Astrocyte of the spinal cord (primary cell): ENCODE measurements at regions not wholly inside any gene's neighbourhood (a gene's known extent, or its start where the extent isn't known, plus 50 kb on each side); places are given as distances from the start of the nearest gene placed in this dataset.
A peak's percentile ranks its signal among the peaks of the same experiment; 100 is the strongest.

Experiments used
- DNase-seq: peaks from one replicate; pipeline ENCODE4 v3.0.0; 2011; ENCODE audit warnings: low read depth, low spot score
- H3K4me3 ChIP-seq: 2 replicates; pipeline ENCODE4 v1.5.1; 2011; ENCODE audit warnings: low read depth, mild to moderate bottlenecking, low read length, moderate library complexity
- in situ Hi-C: cut with HindIII; loops from 2 replicates; pipeline ENCODE4 v1.10.0; 2017; ENCODE audit warnings: low sequenced_read_pairs
- TF ChIP-seq, protein P1 (sequence below): IDR thresholded peaks from 2 replicates; pipeline ENCODE4 v1.5.1; 2012; ENCODE audit warnings: low read depth, mild to moderate bottlenecking, low read length, inconsistent platforms

- no peak overlapping the region for H3K4me3 ChIP-seq
- in situ Hi-C loops, result no loop called here
- TF ChIP-seq, protein P1, sequence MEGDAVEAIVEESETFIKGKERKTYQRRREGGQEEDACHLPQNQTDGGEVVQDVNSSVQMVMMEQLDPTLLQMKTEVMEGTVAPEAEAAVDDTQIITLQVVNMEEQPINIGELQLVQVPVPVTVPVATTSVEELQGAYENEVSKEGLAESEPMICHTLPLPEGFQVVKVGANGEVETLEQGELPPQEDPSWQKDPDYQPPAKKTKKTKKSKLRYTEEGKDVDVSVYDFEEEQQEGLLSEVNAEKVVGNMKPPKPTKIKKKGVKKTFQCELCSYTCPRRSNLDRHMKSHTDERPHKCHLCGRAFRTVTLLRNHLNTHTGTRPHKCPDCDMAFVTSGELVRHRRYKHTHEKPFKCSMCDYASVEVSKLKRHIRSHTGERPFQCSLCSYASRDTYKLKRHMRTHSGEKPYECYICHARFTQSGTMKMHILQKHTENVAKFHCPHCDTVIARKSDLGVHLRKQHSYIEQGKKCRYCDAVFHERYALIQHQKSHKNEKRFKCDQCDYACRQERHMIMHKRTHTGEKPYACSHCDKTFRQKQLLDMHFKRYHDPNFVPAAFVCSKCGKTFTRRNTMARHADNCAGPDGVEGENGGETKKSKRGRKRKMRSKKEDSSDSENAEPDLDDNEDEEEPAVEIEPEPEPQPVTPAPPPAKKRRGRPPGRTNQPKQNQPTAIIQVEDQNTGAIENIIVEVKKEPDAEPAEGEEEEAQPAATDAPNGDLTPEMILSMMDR, result no peak
- no peak for DNase-seq
These were observed 194.7 kb upstream of the RREB1 start for GRCh38 chr6:6912817-6913744.

- H3K4me3 ChIP-seq, result no peak overlapping the region
- in situ Hi-C loops, result no loop called here
- TF ChIP-seq, protein P1, result no peak
- peak; percentile 9 for DNase-seq
These were observed 192.5 kb upstream of the RREB1 start for GRCh38 chr6:6915219-6915618.

DNA sequence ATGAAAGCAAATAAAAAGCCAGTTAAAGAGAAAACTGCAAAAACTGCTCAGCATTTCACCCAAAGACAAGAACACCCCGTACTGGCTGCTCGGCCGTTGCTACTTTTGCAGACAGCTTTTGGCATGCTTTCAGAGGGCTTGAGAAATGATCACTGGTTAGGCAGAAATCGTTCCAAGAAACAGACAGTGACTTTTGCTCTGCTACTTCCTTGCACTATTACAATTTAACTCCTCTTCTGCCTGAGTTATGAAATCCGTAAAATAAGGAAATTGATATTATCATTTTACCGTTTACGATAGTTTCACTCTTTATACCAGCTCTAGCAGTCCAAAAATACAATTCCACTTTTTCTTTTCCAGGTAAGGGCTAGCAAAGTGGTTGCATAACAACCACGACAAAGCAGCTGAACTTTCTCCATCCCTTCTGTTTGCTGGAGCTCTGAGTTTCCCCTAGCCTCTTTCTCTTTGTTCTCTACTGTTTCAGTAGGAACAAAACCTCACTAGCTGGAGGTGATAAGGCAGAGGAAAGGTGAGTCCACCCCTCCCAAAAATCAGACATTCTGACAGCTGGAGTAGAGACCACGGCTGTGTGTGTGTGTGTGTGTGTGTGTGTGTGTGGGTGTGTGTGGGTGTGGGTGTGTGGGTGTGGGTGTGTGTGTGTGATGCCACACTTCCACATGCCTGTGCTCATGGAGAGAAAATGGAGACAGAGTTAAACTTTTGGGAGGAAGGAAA is 191.8 kb upstream of the RREB1 start:
- TF ChIP-seq, protein P1, result no peak
- DNase-seq, result peak; percentile 41
- H3K4me3 ChIP-seq, result no peak overlapping the region
- in situ Hi-C loops, result no loop called here

DNA sequence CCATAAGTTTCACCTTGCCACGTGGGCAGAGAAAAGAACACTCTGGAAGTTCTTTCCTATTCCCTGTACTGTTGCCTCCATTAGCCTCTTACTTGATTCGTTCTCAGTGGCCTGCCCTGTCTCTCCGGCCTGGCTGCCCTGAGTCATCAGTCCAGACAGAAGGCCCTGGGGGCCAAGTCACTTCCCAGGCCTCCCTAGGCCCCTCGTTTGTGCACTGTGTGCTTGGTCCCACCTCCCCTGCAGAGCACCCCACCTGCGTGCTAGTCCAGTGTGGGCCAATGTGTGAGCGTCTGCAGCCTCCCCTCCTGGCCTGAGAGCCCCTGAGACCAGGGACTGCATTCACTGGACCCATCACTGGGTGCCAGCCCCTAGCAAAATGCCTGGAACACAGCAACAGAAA is 191.2 kb upstream of the RREB1 start:
- H3K4me3 ChIP-seq, result no peak overlapping the region
- no peak for DNase-seq
- TF ChIP-seq, protein P1, result no peak
- in situ Hi-C loops, result no loop called here

DNA sequence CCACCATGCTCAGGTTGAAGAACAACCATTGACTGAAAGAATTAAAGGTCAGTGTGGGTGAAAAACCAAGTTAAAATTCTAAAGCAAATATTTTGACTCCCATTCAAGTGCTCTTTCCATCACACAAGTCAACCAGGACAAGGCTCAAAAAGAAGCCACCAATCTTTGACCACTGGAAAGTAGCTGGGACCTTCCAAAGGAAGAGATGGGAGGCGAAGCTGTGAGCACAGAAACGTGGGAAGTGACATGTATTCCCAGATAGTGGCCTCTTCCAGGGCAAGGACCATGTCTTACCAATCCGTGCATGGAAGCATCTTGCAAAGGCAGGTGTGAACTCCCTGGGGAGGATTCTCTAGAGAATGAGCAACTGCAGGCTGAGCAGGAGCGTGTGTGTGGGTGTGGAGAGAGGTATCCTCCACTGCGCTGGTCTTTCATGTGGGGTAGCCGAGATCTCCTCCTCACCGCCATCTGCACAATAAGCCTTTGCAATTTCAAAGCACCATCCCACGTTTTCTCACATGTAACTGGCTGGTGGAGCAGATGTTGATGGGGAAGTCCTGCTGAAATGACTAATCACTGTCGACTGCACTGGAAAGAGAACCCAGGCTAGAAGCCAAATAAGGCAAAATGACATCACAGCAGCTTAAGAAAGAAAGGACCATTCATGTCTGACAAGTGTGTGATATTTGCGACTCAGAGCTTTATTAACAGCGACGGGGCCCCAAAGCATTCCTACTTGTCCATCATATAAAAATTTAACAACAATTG is 189.4 kb upstream of the RREB1 start:
- in situ Hi-C loops, result no loop called here
- H3K4me3 ChIP-seq, result no peak overlapping the region
- DNase-seq, result peak; percentile 54
- TF ChIP-seq, protein P1, result no peak

- TF ChIP-seq, protein P1, result no peak
- no peak for DNase-seq
- in situ Hi-C loops, result no loop called here
These were observed 188.6 kb upstream of the RREB1 start for GRCh38 chr6:6919173-6919572.

More at GRCh38 chr6:6919173-6919572, 188.6 kb upstream of the RREB1 start:
- no peak overlapping the region for H3K4me3 ChIP-seq
